ENCODE measurements at regions not wholly inside any gene's neighbourhood (a gene's known extent, or its start where the extent isn't known, plus 50 kb on each side); places are given as distances from the start of the nearest gene placed in this dataset.

- Histone ChIP-seq H2BK20ac (ENCODE audit: low read depth, low read length, poor library complexity, severe bottlenecking) (no peak overlapping the region), H3T11ph (ENCODE audit: low read length) (no peak overlapping the region), H2BK12ac (ENCODE audit: insufficient read length, low read depth, low read length) (no peak overlapping the region), H3K14ac (ENCODE audit: insufficient read depth, low read length) (no peak overlapping the region), H3K18ac (ENCODE audit: insufficient read length, low read depth, low read length) (no peak overlapping the region), H3K9ac (ENCODE audit: extremely low read depth, insufficient read length, low read length) (no peak overlapping the region), H2AK5ac (ENCODE audit: insufficient read length, low read length) (no peak overlapping the region), H3K56ac (ENCODE audit: insufficient read length, low read depth, low read length) (no peak overlapping the region), H3K23ac (ENCODE audit: insufficient read length, low read depth, low read length) (no peak overlapping the region), H4K91ac (ENCODE audit: insufficient read length, low read depth, low read length) (no peak overlapping the region), H4K20me1 (ENCODE audit: control insufficient read depth, insufficient read depth, insufficient read length) (no peaks in the 10 kb centered on the region), H4K8ac (replicated peaks; ENCODE audit: insufficient read length, low read depth, low read length) (no peak overlapping the region), H3K79me1 (ENCODE audit: insufficient read depth, low read depth, low read length, poor library complexity, severe bottlenecking) (no peaks in the 10 kb centered on the region), H2AFZ (ENCODE audit: low read length) (no peak overlapping the region), H3K27me3 (ENCODE audit: insufficient read depth, low read length) (no peaks in the 10 kb centered on the region), H3K4me1 (ENCODE audit: insufficient read depth, low read length) (no peaks in the 10 kb centered on the region), H2BK5ac (ENCODE audit: insufficient read length, low read length) (no peak overlapping the region), H3K4ac (ENCODE audit: low read depth, low read length) (no peak overlapping the region), H3K79me2 (ENCODE audit: insufficient read depth, low read length) (no peaks in the 10 kb centered on the region), H2BK15ac (ENCODE audit: low read depth, low read length) (no peak overlapping the region), H3K4me2 (ENCODE audit: insufficient read depth, insufficient read length, low read length) (no peak overlapping the region), H3K9me3 (ENCODE audit: control insufficient read depth, low read depth, low read length) (no peaks in the 10 kb centered on the region), H3K23me2 (ENCODE audit: insufficient read length, low read depth, low read length, poor library complexity, severe bottlenecking) (no peaks in the 10 kb centered on the region), H4K5ac (ENCODE audit: insufficient read length, low read depth, low read length) (no peak overlapping the region), H3K27ac (ENCODE audit: insufficient read length, low read depth, low read length) (no peak overlapping the region), H2BK120ac (ENCODE audit: low read depth, low read length, poor library complexity, severe bottlenecking) (no peak overlapping the region)
- no peak for TF ChIP-seq CTCF (conservative IDR thresholded peaks at IDR 0.05)
- H3K9me3 Mint-ChIP-seq: peaks cover 23 to 27% of the 10 kb centered on the region in 2 experiments
- no peak for DNase-seq
- peaks cover 10 to 21% (median 10%) of the 10 kb centered on the region in 3 experiments; a peak in 6 of 7 replicates for H3K36me3 Mint-ChIP-seq (ENCODE audit: insufficient read depth in 1 of 3, low read depth in 3 of 3)
- no peak overlapping the region for H3K27ac Mint-ChIP-seq
- H3K4me1 Mint-ChIP-seq: no peaks in the 10 kb centered on the region
- H3K27me3 Mint-ChIP-seq (ENCODE audit: low read depth): no peaks in the 10 kb centered on the region
- H3K4me3 Mint-ChIP-seq: no peak overlapping the region
Observed at GRCh38 chr4:115841871-115842270, 728.5 kb upstream of the NDST4 start.
